HCT116 (cell line): ENCODE measurements at regions not wholly inside any gene's neighbourhood (a gene's known extent, or its start where the extent isn't known, plus 50 kb on each side); places are given as distances from the start of the nearest gene placed in this dataset.
A peak's percentile ranks its signal among the peaks of the same experiment; 100 is the strongest.

Experiments used
- ATAC-seq: fragments of 200-7000 bp; cut with Tn5 transposase; 2 replicates; pipeline ENCODE4 v1.9.1; 2020; ENCODE audit warnings: mild to moderate bottlenecking, moderate library complexity
- BruUV-seq: library from RNA; stranded (reverse); fragments of 400-500 nt; replicated peaks from 2 replicates; lab custom pipeline; 2021; lab: Mats Ljungman, UMichigan
- CTCF ChIA-PET: fragments of 300-600 bp; sonication (Branson Sonifier 250); formaldehyde crosslinking; loops from one replicate; lab custom pipeline; 2021; ENCODE audit warnings: antibody characterized with exemption; lab: Charles Lee
- POLR2A ChIA-PET: fragments of 300-600, 350-600 bp; sonication (Branson Sonifier 250); formaldehyde crosslinking; loops from one replicate; lab custom pipeline; 2021; ENCODE audit warnings: antibody characterized with exemption; lab: Charles Lee
- RAD21 ChIA-PET, 2 experiments: fragments of 300-600 bp; sonication (Branson Sonifier 250); formaldehyde crosslinking; loops; one replicate each; lab custom pipeline; 2023; ENCODE audit warnings: low total read pairs in 2 of 2; ENCODE audit not compliant: uncharacterized antibody in 2 of 2, unreplicated experiment in 2 of 2, low non-redundant PET in 1 of 2; lab: Charles Lee
- DNase-seq: peaks from one replicate; pipeline ENCODE4 v3.0.0-alpha.2; 2010; ENCODE audit warnings: low read depth, low spot score
- H2AFZ ChIP-seq: fragments of 200-600 bp; shearing (Covaris generic), sonication (generic); 2 replicates; pipeline ENCODE4 v1.6.1; 2017; ENCODE audit warnings: low read depth, mixed run types, mixed read lengths, antibody characterized with exemption, low read length; ENCODE audit not compliant: poor library complexity, severe bottlenecking
- H3K27ac ChIP-seq: 2 replicates; pipeline ENCODE4 v1.5.1; 2012; ENCODE audit warnings: low read depth, low read length
- H3K27me3 ChIP-seq: fragments of 200-600 bp; sonication (generic); 2 replicates; pipeline ENCODE4 v1.6.1; 2016; ENCODE audit warnings: mixed run types, low read length, mixed read lengths; ENCODE audit not compliant: insufficient read depth
- H3K36me3 ChIP-seq, 2 experiments: fragments of 200-500 bp in 1 of 2; fragments of 200-600 bp in 1 of 2; sonication (Bioruptor generic) in 1 of 2; sonication (generic) in 1 of 2; 2 replicates each; pipeline versions ENCODE4 v1.5.1 to v1.6.1; 2014 to 2016; ENCODE audit warnings: low read length in 2 of 2, inconsistent platforms in 1 of 2, mixed read lengths in 1 of 2, mixed run types in 1 of 2; ENCODE audit not compliant: insufficient read depth in 2 of 2, control insufficient read depth in 1 of 2
- H3K4me1 ChIP-seq, 2 experiments: fragments of 200-600 bp in 1 of 2; sonication (generic) in 1 of 2; 2 replicates each; pipeline versions ENCODE4 v1.5.1 to v1.6.1; 2012 to 2017; ENCODE audit warnings: low read length in 2 of 2, inconsistent platforms in 1 of 2, mild to moderate bottlenecking in 1 of 2, mixed read lengths in 1 of 2, mixed run types in 1 of 2, moderate library complexity in 1 of 2; ENCODE audit not compliant: insufficient read depth in 2 of 2, control insufficient read depth in 1 of 2
- H3K4me2 ChIP-seq: fragments of 200-600 bp; sonication (generic); 2 replicates; pipeline ENCODE4 v1.6.1; 2017; ENCODE audit warnings: mixed run types, low read length, mixed read lengths
- H3K4me3 ChIP-seq, 2 experiments: fragments of 200-600 bp in 1 of 2; sonication (generic) in 1 of 2; replicated peaks in 1 of 2; 2 replicates each; pipeline ENCODE4 v1.5.1; 2011 to 2016; ENCODE audit warnings: low read length in 2 of 2, control low read depth in 1 of 2, low read depth in 1 of 2, mild to moderate bottlenecking in 1 of 2, mixed read lengths in 1 of 2, mixed run types in 1 of 2
- H3K79me2 ChIP-seq: fragments of 200-600 bp; sonication (generic); 2 replicates; pipeline ENCODE4 v1.6.1; 2017; ENCODE audit warnings: mild to moderate bottlenecking, mixed run types, low read length, moderate library complexity, mixed read lengths; ENCODE audit not compliant: insufficient read depth
- H3K9ac ChIP-seq: fragments of 200-600 bp; sonication (generic); 2 replicates; pipeline ENCODE4 v1.6.1; 2016; ENCODE audit warnings: low read length, mixed read lengths
- H3K9me2 ChIP-seq: fragments of 200-600 bp; sonication (generic), shearing (Covaris generic); 2 replicates; pipeline ENCODE4 v1.6.1; 2017; ENCODE audit warnings: mixed run types, mild to moderate bottlenecking, moderate library complexity; ENCODE audit not compliant: insufficient read depth
- H3K9me3 ChIP-seq, 2 experiments: fragments of 200-500 bp in 1 of 2; fragments of 200-600 bp in 1 of 2; sonication (Bioruptor generic) in 1 of 2; sonication (generic) in 1 of 2; 2 replicates each; pipeline ENCODE4 v1.6.1; 2014 to 2017; ENCODE audit warnings: low read length in 2 of 2, mixed read lengths in 2 of 2, inconsistent platforms in 1 of 2, low read depth in 1 of 2, mild to moderate bottlenecking in 1 of 2, mixed run types in 1 of 2, moderate library complexity in 1 of 2; ENCODE audit not compliant: control insufficient read depth in 1 of 2, insufficient read depth in 1 of 2
- H4K20me1 ChIP-seq: fragments of 200-600 bp; sonication (generic), shearing (Covaris generic); 2 replicates; pipeline ENCODE4 v1.6.1; 2017; ENCODE audit warnings: mixed run types, mild to moderate bottlenecking, moderate library complexity; ENCODE audit not compliant: insufficient read depth
- ATF3 ChIP-seq: IDR thresholded peaks from 2 replicates; pipeline ENCODE4 v1.6.1; 2012
- CBX3 ChIP-seq: IDR thresholded peaks from 2 replicates; pipeline ENCODE4 v1.6.1; 2012; ENCODE audit warnings: low read depth
- CEBPB ChIP-seq: IDR thresholded peaks from 2 replicates; pipeline ENCODE4 v1.6.1; 2012; ENCODE audit warnings: low read depth
- CTCF ChIP-seq, 3 experiments: fragments of 200-600 bp in 1 of 3; sonication (generic) in 1 of 3; IDR thresholded peaks in 2 of 3; conservative IDR thresholded peaks in 1 of 3; 2 replicates each; pipeline ENCODE4 v1.5.1; 2012 to 2017; ENCODE audit warnings: low read depth in 2 of 3, low read length in 2 of 3, antibody characterized with exemption in 1 of 3, borderline replicate concordance in 1 of 3, control low read depth in 1 of 3, mild to moderate bottlenecking in 1 of 3, mixed read lengths in 1 of 3, mixed run types in 1 of 3, moderate library complexity in 1 of 3; ENCODE audit not compliant: insufficient read depth in 1 of 3
- EGR1 ChIP-seq: IDR thresholded peaks from 2 replicates; pipeline ENCODE4 v1.6.1; 2012; ENCODE audit warnings: low read depth
- ELF1 ChIP-seq: IDR thresholded peaks from 2 replicates; pipeline ENCODE4 v1.6.1; 2012; ENCODE audit warnings: low read depth, borderline replicate concordance
- EZH2phosphoT487 ChIP-seq: fragments of 200-600 bp; IDR thresholded peaks from 2 replicates; pipeline ENCODE4 v1.6.1; 2018; ENCODE audit warnings: antibody characterized with exemption, borderline replicate concordance
- FOSL1 ChIP-seq: IDR thresholded peaks from 2 replicates; pipeline ENCODE4 v1.6.1; 2012; ENCODE audit warnings: low read depth
- JUND ChIP-seq: IDR thresholded peaks from 2 replicates; pipeline ENCODE4 v1.6.1; 2012
- POLR2A ChIP-seq: IDR thresholded peaks from 2 replicates; pipeline ENCODE4 v1.7.0; 2011; ENCODE audit warnings: borderline replicate concordance; ENCODE audit not compliant: insufficient read depth, insufficient read length; ENCODE audit errors: extremely low read depth
- RAD21 ChIP-seq: IDR thresholded peaks from 2 replicates; pipeline ENCODE4 v1.6.1; 2012; ENCODE audit warnings: low read depth, mild to moderate bottlenecking
- SP1 ChIP-seq: IDR thresholded peaks from 2 replicates; pipeline ENCODE4 v1.6.1; 2012; ENCODE audit warnings: low read depth
- SRF ChIP-seq: IDR thresholded peaks from 2 replicates; pipeline ENCODE4 v1.6.1; 2012; ENCODE audit warnings: low read depth
- TCF7L2 ChIP-seq: IDR thresholded peaks from 2 replicates; pipeline ENCODE4 v1.7.0; 2011; ENCODE audit warnings: borderline replicate concordance, inconsistent platforms; ENCODE audit not compliant: insufficient read depth, insufficient read length; ENCODE audit errors: extremely low read depth
- ZFX ChIP-seq: fragments of 450-650 bp; IDR thresholded peaks from 2 replicates; pipeline ENCODE4 v1.6.1; 2017
- ZNF274 ChIP-seq: fragments of 200-500 bp; sonication (Bioruptor generic); IDR thresholded peaks from 2 replicates; pipeline ENCODE4 v1.6.1; 2014; ENCODE audit warnings: mild to moderate bottlenecking, low read depth, low read length, inconsistent platforms
- intact Hi-C: fragments of 100-400 bp; cut with micrococcal nuclease; formaldehyde crosslinking; loops from 2 replicates; pipeline ENCODE4 v1.10.0; 2022
- TF ChIP-seq, protein P1 (sequence below): IDR thresholded peaks from 2 replicates; pipeline ENCODE4 v1.6.1; 2012
- TF ChIP-seq, protein P2 (sequence below): IDR thresholded peaks from 2 replicates; pipeline ENCODE4 v1.6.1; 2012; ENCODE audit warnings: low read depth

DNA sequence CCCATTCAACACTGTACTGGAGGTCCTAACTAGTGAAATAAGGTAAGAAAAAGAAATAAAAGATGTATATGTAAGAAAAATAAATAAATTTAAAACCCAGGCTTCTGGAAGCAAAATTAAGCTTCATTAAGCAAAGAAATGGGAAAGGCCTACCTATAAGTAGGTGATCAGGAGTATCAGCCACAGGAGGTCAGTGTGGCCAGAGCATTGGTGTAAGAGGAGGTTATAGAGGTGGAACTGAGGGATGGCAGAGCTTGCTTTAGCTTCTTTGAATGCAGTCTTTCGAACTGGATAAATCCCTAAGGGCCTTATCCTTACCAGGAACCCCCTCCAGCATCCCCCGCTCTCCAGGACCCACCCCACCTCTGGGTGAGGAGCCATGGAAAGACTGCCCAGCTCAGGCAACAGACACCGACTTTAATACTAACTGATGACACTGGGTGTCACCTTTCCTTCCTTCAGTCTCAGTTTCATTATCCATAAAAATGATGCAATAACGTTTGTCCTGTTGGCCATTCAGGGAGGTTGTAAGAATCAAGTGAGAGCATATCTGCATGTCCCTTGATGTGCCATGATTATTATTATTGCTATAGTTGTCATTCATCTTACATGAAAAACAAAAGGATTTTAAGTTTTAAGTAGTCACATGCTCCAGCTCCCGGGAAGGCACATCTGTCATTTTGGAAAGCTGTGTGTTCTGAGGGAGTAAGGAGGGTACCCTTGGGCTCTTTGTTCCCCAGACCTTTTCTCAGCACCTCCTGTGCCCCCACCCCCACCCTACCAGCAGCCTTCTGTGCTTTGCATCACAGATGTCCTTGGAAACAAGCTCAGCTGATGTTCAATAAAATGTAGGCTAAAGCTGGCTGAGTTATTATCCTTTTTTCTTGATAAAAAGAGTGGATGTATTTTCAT, 50.8 kb upstream of the CTNNA1 start:
- Histone ChIP-seq H3K27me3 (no peaks in the 10 kb centered on the region), H3K36me3 (no peaks in the 10 kb centered on the region), H3K9ac (no peak overlapping the region), H4K20me1 (no peaks in the 10 kb centered on the region), H3K4me3 (no peak overlapping the region), H2AFZ (peak overlapping the region; percentile 42), H3K79me2 (no peaks in the 10 kb centered on the region), H3K4me2 (peak overlapping the region; percentile 31), H3K9me2 (no peaks in the 10 kb centered on the region; the same call in 1 of the 2 replicates), H3K9me3 (no peaks in the 10 kb centered on the region), H3K27ac (no peak overlapping the region), H3K4me1 (peaks cover 2 to 22% of the 10 kb centered on the region in 2 experiments; a peak in 2 of 4 replicates)
- ChIA-PET CTCF (interaction anchor here (0.5 to 2.5 kb wide), 4 partner anchors 9 to 87 kb away, joined by 3 to 15 read pairs (median 4); no protein-coding TSS in a partner anchor), POLR2A (interaction anchor here (0.6 to 1.6 kb wide), 2 partner anchors 23 to 44 kb away, joined by 3 to 5 read pairs; no protein-coding TSS in a partner anchor), RAD21 (no interaction called here)
- intact Hi-C loops, result no loop called here
- BruUV-seq, result TSS peak; percentile 95
- ATAC-seq, result peak; percentile 73
- peak; percentile 39 for DNase-seq
- TF ChIP-seq ELF1 (no peak), EGR1 (no peak), CBX3 (peak; percentile 37; the same call in 1 of the 2 replicates), SRF (no peak), RAD21 (peak; percentile 37), ATF3 (peak; percentile 18; the same call in 1 of the 2 replicates), EZH2phosphoT487 (no peak), TCF7L2 (no peak), FOSL1 (no peak), JUND (no peak), SP1 (peak; percentile 18; the same call in 1 of the 2 replicates), ZFX (no peak), ZNF274 (no peak), CEBPB (peak; percentile 92), CTCF (IDR thresholded peaks at IDR 0.05 in 2 of 3, conservative IDR thresholded peaks at IDR 0.05 in 1 of 3; ENCODE audit: borderline replicate concordance in 1 of 3, insufficient read depth in 1 of 3, low read depth in 2 of 3, low read length in 2 of 3) (peak in 1 of 3 experiments; percentile 36; a peak in 1 of 6 replicates), POLR2A (no peak)
- TF ChIP-seq, protein P1, sequence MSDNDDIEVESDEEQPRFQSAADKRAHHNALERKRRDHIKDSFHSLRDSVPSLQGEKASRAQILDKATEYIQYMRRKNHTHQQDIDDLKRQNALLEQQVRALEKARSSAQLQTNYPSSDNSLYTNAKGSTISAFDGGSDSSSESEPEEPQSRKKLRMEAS, result no peak; the same call in 1 of the 2 replicates
- TF ChIP-seq, protein P2, sequence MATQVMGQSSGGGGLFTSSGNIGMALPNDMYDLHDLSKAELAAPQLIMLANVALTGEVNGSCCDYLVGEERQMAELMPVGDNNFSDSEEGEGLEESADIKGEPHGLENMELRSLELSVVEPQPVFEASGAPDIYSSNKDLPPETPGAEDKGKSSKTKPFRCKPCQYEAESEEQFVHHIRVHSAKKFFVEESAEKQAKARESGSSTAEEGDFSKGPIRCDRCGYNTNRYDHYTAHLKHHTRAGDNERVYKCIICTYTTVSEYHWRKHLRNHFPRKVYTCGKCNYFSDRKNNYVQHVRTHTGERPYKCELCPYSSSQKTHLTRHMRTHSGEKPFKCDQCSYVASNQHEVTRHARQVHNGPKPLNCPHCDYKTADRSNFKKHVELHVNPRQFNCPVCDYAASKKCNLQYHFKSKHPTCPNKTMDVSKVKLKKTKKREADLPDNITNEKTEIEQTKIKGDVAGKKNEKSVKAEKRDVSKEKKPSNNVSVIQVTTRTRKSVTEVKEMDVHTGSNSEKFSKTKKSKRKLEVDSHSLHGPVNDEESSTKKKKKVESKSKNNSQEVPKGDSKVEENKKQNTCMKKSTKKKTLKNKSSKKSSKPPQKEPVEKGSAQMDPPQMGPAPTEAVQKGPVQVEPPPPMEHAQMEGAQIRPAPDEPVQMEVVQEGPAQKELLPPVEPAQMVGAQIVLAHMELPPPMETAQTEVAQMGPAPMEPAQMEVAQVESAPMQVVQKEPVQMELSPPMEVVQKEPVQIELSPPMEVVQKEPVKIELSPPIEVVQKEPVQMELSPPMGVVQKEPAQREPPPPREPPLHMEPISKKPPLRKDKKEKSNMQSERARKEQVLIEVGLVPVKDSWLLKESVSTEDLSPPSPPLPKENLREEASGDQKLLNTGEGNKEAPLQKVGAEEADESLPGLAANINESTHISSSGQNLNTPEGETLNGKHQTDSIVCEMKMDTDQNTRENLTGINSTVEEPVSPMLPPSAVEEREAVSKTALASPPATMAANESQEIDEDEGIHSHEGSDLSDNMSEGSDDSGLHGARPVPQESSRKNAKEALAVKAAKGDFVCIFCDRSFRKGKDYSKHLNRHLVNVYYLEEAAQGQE, result no peak
